ENCODE measurements at regions not wholly inside any gene's neighbourhood (a gene's known extent, or its start where the extent isn't known, plus 50 kb on each side); places are given as distances from the start of the nearest gene placed in this dataset.

- DNase-seq, result no peak
- H3K4me3 ChIP-seq (ENCODE audit: low read depth, low read length), result no peak overlapping the region
- peaks cover 12% of the 10 kb centered on the region for H3K27me3 ChIP-seq
- no peaks in the 10 kb centered on the region for H3K4me1 ChIP-seq
- H3K9me3 ChIP-seq, result no peaks in the 10 kb centered on the region
- TF ChIP-seq CTCF (IDR thresholded peaks at IDR 0.05; ENCODE audit: low read depth, low read length), result no peak
- H3K36me3 ChIP-seq, result no peaks in the 10 kb centered on the region
Measured at GRCh38 chr22:22359465-22359864, 114.9 kb downstream of the VPREB1 start.

GRCh38 chr22:22360014-22360413 is 115.4 kb downstream of the VPREB1 start:
- Histone ChIP-seq H3K4me1 (no peaks in the 10 kb centered on the region), H3K9me3 (no peaks in the 10 kb centered on the region), H3K36me3 (no peaks in the 10 kb centered on the region), H3K27me3 (peaks cover 8% of the 10 kb centered on the region), H3K4me3 (ENCODE audit: low read depth, low read length) (no peak overlapping the region)
- DNase-seq, result no peak
- TF ChIP-seq CTCF (IDR thresholded peaks at IDR 0.05; ENCODE audit: low read depth, low read length), result no peak

GRCh38 chr22:22362311-22362710 is 117.7 kb downstream of the VPREB1 start:
- no peak for TF ChIP-seq CTCF (IDR thresholded peaks at IDR 0.05; ENCODE audit: low read depth, low read length)
- Histone ChIP-seq H3K27me3 (no peaks in the 10 kb centered on the region; the same call in 1 of the 2 replicates), H3K9me3 (no peaks in the 10 kb centered on the region), H3K4me3 (ENCODE audit: low read depth, low read length) (no peak overlapping the region), H3K36me3 (no peaks in the 10 kb centered on the region), H3K4me1 (no peaks in the 10 kb centered on the region)
- DNase-seq, result no peak

GRCh38 chr22:22362936-22363335 is 118.3 kb downstream of the VPREB1 start:
- no peak for TF ChIP-seq CTCF (IDR thresholded peaks at IDR 0.05; ENCODE audit: low read depth, low read length)
- no peak for DNase-seq
- H3K27me3 ChIP-seq, result no peaks in the 10 kb centered on the region; the same call in 1 of the 2 replicates
- no peaks in the 10 kb centered on the region for H3K36me3 ChIP-seq
- no peaks in the 10 kb centered on the region for H3K9me3 ChIP-seq
- no peak overlapping the region for H3K4me3 ChIP-seq (ENCODE audit: low read depth, low read length)
- H3K4me1 ChIP-seq, result no peaks in the 10 kb centered on the region

GRCh38 chr22:22364207-22364606 is 119.6 kb downstream of the VPREB1 start:
- no peak for DNase-seq
- TF ChIP-seq CTCF (IDR thresholded peaks at IDR 0.05; ENCODE audit: low read depth, low read length), result no peak
- Histone ChIP-seq H3K36me3 (no peaks in the 10 kb centered on the region), H3K4me3 (ENCODE audit: low read depth, low read length) (no peak overlapping the region), H3K27me3 (peaks cover 3% of the 10 kb centered on the region), H3K9me3 (no peaks in the 10 kb centered on the region), H3K4me1 (no peaks in the 10 kb centered on the region)

GRCh38 chr22:22366537-22366936 is 122.0 kb downstream of the VPREB1 start:
- Histone ChIP-seq H3K36me3 (no peaks in the 10 kb centered on the region), H3K4me1 (no peaks in the 10 kb centered on the region), H3K27me3 (peaks cover 3% of the 10 kb centered on the region; the same call in 1 of the 2 replicates), H3K4me3 (ENCODE audit: low read depth, low read length) (no peak overlapping the region), H3K9me3 (no peaks in the 10 kb centered on the region)
- TF ChIP-seq CTCF (IDR thresholded peaks at IDR 0.05; ENCODE audit: low read depth, low read length), result no peak
- no peak for DNase-seq
